Endometrium (tissue), 2 donors: ENCODE measurements at regions not wholly inside any gene's neighbourhood (a gene's known extent, or its start where the extent isn't known, plus 50 kb on each side); places are given as distances from the start of the nearest gene placed in this dataset.

Experiments
- FAIRE-seq: peaks from 2 replicates; lab custom pipeline; 2012; peaks lifted over from hg19 to GRCh38; lab: Jason Lieb, UNC
- donor health status: control.
- donor health status: control.

DNA sequence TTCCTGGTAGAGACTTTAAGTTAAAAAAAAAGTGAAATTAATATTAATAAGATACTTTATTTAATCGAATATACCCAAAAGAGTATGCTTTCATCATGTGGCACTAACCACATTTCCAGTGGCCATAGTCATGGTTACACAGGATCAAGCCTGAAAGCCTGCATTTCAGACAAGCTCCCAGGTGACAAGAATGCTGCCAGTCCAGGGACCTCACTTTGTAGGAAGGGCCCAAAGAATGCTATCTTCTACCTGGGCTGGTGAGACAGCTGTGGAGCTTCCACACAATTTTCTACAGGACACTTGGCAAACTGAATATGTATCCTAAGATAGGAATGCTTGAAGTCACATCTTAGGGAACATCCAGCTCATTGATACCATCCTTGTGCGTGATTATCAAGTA lies 203.8 kb downstream of the AUH start:
- no peak for FAIRE-seq

- FAIRE-seq: no peak
These were observed 203.4 kb downstream of the AUH start for GRCh38 chr9:91158286-91158685.

DNA sequence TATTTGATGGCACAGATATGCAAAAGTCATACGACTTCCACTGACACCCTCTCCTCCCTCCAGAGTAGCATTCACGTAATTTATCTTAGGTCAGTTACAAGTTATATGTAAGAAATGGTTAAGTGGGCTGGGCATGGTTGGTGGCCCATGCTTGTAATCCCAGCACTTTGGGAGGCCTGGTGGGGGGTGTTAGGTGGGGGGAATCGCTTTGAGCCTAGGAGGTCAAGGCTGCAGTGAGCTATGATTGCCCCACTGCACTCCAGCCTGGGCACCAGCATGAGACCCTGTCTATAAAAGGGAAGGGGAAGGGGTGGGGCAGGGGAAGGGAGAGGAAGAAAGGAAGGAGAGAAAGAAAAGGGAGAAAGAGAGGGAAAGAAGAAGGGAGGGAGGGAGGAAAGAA lies 202.8 kb downstream of the AUH start:
- no peak for FAIRE-seq

DNA sequence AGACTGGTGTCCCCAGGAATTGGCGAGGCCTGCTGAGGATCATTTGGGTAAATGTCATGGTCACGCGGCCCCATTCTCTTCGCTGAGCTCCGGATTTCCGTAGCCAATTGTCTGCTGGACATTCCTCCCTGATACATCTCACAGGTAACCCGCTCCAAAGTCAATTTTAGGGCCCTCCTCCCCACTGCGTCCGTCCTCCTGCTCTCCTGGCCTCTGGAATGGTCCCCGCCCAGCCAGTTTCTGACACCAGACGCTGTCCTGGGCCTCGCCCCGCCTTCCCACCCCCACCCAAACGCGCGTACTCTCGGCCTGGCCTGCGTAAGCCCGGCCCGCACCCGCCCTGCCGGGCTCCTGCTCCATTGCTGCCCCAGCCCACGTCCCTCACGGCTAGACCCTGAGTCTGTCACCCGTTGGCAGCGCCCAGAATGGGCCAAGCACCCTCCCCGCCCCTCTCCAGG lies 202.0 kb downstream of the AUH start:
- FAIRE-seq: no peak

GRCh38 chr9:91160181-91160580 lies 201.5 kb downstream of the AUH start:
- no peak for FAIRE-seq

GRCh38 chr9:91160599-91161464 lies 200.9 kb downstream of the AUH start:
- FAIRE-seq: no peak

DNA sequence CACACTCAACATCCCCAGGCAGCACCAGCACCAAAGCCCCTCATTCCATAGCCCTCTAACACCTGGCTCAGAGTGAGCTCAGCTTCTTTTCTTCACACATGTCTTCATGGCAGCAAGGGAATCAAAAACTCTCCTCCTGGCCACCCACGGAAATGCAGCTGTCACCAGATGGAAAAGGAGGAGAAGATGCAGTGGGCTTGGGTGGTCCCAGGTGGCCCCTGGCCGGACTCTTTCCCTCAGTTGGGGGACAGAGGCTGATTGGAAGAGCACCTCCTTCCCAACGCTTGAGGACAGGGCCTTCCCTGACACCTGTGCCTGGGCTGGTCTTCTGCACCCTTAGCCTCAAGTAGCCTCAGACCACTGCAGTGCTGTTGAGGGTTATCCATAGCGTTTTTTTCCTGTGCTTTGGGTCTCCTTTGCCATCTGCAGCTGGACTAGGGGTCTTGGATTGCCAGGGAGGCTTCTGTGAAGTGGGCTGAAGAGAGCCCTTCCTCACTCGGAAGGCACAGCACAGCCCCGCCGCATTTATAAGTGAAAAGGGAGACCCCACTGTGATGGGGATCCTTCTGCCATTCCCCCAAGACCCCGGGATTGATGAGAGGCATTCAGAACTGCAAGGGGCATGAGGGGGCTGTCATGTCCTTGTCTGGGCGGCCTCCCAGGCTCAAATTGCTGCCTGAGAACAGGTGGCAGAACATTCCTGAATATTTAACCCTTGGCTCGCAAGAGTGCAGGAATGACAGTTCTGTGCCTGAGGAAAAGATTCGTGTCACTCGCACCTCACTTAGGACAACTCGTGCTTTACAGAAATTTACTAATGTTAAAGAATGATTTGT lies 200.0 kb downstream of the AUH start:
- no peak for FAIRE-seq

DNA sequence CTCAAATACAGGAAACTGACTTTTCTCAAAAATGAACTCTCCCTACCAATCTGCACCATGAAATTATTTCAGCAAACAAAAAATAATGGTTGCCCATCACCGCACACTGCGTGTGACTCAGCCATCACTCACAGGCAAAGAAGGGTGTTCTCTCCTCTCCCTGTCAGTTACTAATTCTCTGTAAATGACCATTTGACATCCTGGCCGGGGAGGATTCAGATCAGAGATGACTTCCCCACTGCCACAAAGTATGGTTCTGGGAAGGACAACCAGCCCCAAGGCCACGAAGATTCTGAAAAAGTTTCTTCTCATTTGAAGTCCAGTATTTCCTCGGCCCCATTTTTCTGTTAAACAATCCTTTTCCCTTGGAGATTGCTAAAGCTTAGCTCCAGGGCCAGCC lies 199.4 kb downstream of the AUH start:
- no peak for FAIRE-seq

- FAIRE-seq: no peak
These were observed 198.8 kb downstream of the AUH start for GRCh38 chr9:91162784-91163443.

GRCh38 chr9:91163444-91163772 lies 198.3 kb downstream of the AUH start:
- no peak for FAIRE-seq

GRCh38 chr9:91163773-91164471 lies 197.8 kb downstream of the AUH start:
- FAIRE-seq: no peak
